Right ventricle myocardium superior (tissue), 1 donor: ENCODE measurements at regions not wholly inside any gene's neighbourhood (a gene's known extent, or its start where the extent isn't known, plus 50 kb on each side); places are given as distances from the start of the nearest gene placed in this dataset.

Experiments
- ATAC-seq: fragments of 200-7000 bp; cut with Tn5 transposase; one replicate; pipeline ENCODE4 v1.9.1; 2020; ENCODE audit warnings: mild to moderate bottlenecking; ENCODE audit not compliant: poor library complexity
- DNase-seq: peaks from one replicate; pipeline ENCODE4 v3.0.0-alpha.2; 2020
- intact Hi-C: fragments of 100-400 bp; cut with DNase I; formaldehyde crosslinking; loops from one replicate; pipeline ENCODE4 v1.11.2; 2022
- donor health status: DM: no; HTN: yes; CAD: no; lungs with severe emphysema.

- intact Hi-C loops, result no loop called here
- no peak for DNase-seq
- ATAC-seq, result no peak
These were observed 237.2 kb upstream of the SPRED2 start for GRCh38 chr2:65669574-65669973.

- DNase-seq (no peak), ATAC-seq (no peak)
- intact Hi-C loops, result no loop called here
These were observed 236.3 kb upstream of the SPRED2 start for GRCh38 chr2:65668744-65669143.

GRCh38 chr2:65666156-65666725 is 233.8 kb upstream of the SPRED2 start:
- no peak for DNase-seq
- no peak for ATAC-seq
- intact Hi-C loops, result no loop called here

GRCh38 chr2:65664931-65665330 is 232.5 kb upstream of the SPRED2 start:
- intact Hi-C loops, result no loop called here
- ATAC-seq, result no peak

GRCh38 chr2:65663831-65664407 is 231.5 kb upstream of the SPRED2 start:
- intact Hi-C loops, result no loop called here
- ATAC-seq, result no peak

More at GRCh38 chr2:65664931-65665330, 232.5 kb upstream of the SPRED2 start:
- no peak for DNase-seq

GRCh38 chr2:65662654-65663432 is 230.4 kb upstream of the SPRED2 start:
- intact Hi-C loops, result no loop called here
- ATAC-seq (no peak), DNase-seq (no peak)

More at GRCh38 chr2:65663831-65664407, 231.5 kb upstream of the SPRED2 start:
- no peak for DNase-seq

- ATAC-seq (no peak), DNase-seq (no peak)
- intact Hi-C loops, result no loop called here
These were observed 229.7 kb upstream of the SPRED2 start for GRCh38 chr2:65661980-65662653.

- no peak for ATAC-seq
- DNase-seq, result no peak
- intact Hi-C loops, result no loop called here
These were observed 227.9 kb upstream of the SPRED2 start for GRCh38 chr2:65660340-65660739.

- no peak for DNase-seq
- intact Hi-C loops, result no loop called here
- ATAC-seq, result no peak
These were observed 226.5 kb upstream of the SPRED2 start for GRCh38 chr2:65658881-65659280.

- DNase-seq (no peak), ATAC-seq (no peak)
- intact Hi-C loops, result no loop called here
These were observed 225.9 kb upstream of the SPRED2 start for GRCh38 chr2:65658266-65658665.

GRCh38 chr2:65656160-65656718 is 223.8 kb upstream of the SPRED2 start:
- ATAC-seq, result no peak
- intact Hi-C loops, result no loop called here
- DNase-seq, result no peak

- DNase-seq (no peak), ATAC-seq (no peak)
- intact Hi-C loops, result no loop called here
These were observed 222.6 kb upstream of the SPRED2 start for GRCh38 chr2:65655000-65655399.

GRCh38 chr2:65654496-65654895 is 222.1 kb upstream of the SPRED2 start:
- intact Hi-C loops, result no loop called here
- no peak for ATAC-seq
- no peak for DNase-seq

- ATAC-seq (no peak), DNase-seq (no peak)
- intact Hi-C loops, result no loop called here
These were observed 219.7 kb upstream of the SPRED2 start for GRCh38 chr2:65652066-65652465.

GRCh38 chr2:65649811-65650589 is 217.6 kb upstream of the SPRED2 start:
- ATAC-seq (no peak), DNase-seq (no peak)
- intact Hi-C loops, result no loop called here

GRCh38 chr2:65647249-65647842 is 214.9 kb upstream of the SPRED2 start:
- DNase-seq (no peak), ATAC-seq (no peak)
- intact Hi-C loops, result no loop called here

- ATAC-seq (no peak), DNase-seq (no peak)
- intact Hi-C loops, result no loop called here
These were observed 208.3 kb upstream of the SPRED2 start for GRCh38 chr2:65640793-65641103.

GRCh38 chr2:65639156-65639864 is 206.9 kb upstream of the SPRED2 start:
- intact Hi-C loops, result no loop called here
- DNase-seq (no peak), ATAC-seq (no peak)
